GM23248 (cell line): ENCODE measurements at regions not wholly inside any gene's neighbourhood (a gene's known extent, or its start where the extent isn't known, plus 50 kb on each side); places are given as distances from the start of the nearest gene placed in this dataset.

Source experiments
- EZH2 ChIP-seq: fragments of 200-600 bp; sonication (generic); IDR thresholded peaks from 2 replicates; pipeline ENCODE4 v1.6.1; 2018; ENCODE audit warnings: antibody characterized with exemption, mild to moderate bottlenecking; ENCODE audit not compliant: insufficient read depth, poor library complexity, severe bottlenecking
- EZH2phosphoT487 ChIP-seq: fragments of 200-600 bp; sonication (generic); IDR thresholded peaks from 2 replicates; pipeline ENCODE4 v1.6.1; 2018; ENCODE audit warnings: antibody characterized with exemption, moderate library complexity, mild to moderate bottlenecking, low read depth; ENCODE audit not compliant: insufficient read depth

DNA sequence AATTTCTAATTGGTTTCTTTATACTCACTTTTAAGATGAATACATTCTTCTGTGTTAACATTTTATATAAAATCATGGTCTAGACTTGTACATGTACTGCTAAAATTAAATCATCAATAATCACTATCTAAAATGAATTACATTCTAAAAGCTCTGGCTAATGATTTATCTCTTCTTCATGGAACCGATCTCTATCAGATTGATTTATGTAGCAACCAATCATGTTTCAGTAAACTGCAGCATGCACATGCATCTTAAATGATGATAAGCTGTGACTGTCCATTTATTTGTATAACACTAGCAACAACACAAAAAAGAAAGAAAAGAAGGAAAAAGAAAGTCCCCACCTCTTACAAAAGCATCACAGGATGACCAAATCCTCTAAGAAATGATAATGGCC, 669.2 kb downstream of the NR2F1-AS1 start:
- TF ChIP-seq EZH2phosphoT487, result no peak
- no peak for TF ChIP-seq EZH2
